H9 (cell line): ENCODE measurements at regions not wholly inside any gene's neighbourhood (a gene's known extent, or its start where the extent isn't known, plus 50 kb on each side); places are given as distances from the start of the nearest gene placed in this dataset.

Experiments
- DNase-seq: peaks from one replicate; pipeline ENCODE4 v3.0.0-alpha.2; 2017
- H2AFZ ChIP-seq: one replicate; pipeline ENCODE4 v1.6.1; 2013; ENCODE audit warnings: mild to moderate bottlenecking, low read length, control low read depth, moderate library complexity
- H2AK5ac ChIP-seq: 2 replicates; pipeline ENCODE4 v1.6.1; 2013; ENCODE audit warnings: low read length, control low read depth, mixed read lengths; ENCODE audit not compliant: insufficient read length
- H2BK120ac ChIP-seq: one replicate; pipeline ENCODE4 v1.6.1; 2013; ENCODE audit warnings: low read depth, mild to moderate bottlenecking, low read length, control low read depth, inconsistent platforms; ENCODE audit not compliant: poor library complexity, severe bottlenecking
- H2BK12ac ChIP-seq: 2 replicates; pipeline ENCODE4 v1.6.1; 2013; ENCODE audit warnings: low read length, control low read depth, mixed read lengths, low read depth; ENCODE audit not compliant: insufficient read length
- H2BK15ac ChIP-seq: 2 replicates; pipeline ENCODE4 v1.6.1; 2013; ENCODE audit warnings: low read depth, low read length, control low read depth
- H2BK20ac ChIP-seq: one replicate; pipeline ENCODE4 v1.6.1; 2013; ENCODE audit warnings: low read depth, mild to moderate bottlenecking, low read length, control low read depth, inconsistent platforms; ENCODE audit not compliant: poor library complexity, severe bottlenecking
- H2BK5ac ChIP-seq: 2 replicates; pipeline ENCODE4 v1.6.1; 2013; ENCODE audit warnings: low read length, control low read depth, mixed read lengths; ENCODE audit not compliant: insufficient read length
- H3K14ac ChIP-seq: 2 replicates; pipeline ENCODE4 v1.6.1; 2013; ENCODE audit warnings: low read length, control low read depth; ENCODE audit not compliant: insufficient read depth
- H3K18ac ChIP-seq: 2 replicates; pipeline ENCODE4 v1.6.1; 2013; ENCODE audit warnings: low read depth, mild to moderate bottlenecking, mixed read lengths, low read length, control low read depth; ENCODE audit not compliant: insufficient read length
- H3K23ac ChIP-seq: 2 replicates; pipeline ENCODE4 v1.6.1; 2013; ENCODE audit warnings: low read length, control low read depth, mixed read lengths, low read depth; ENCODE audit not compliant: insufficient read length
- H3K23me2 ChIP-seq: 2 replicates; pipeline ENCODE4 v1.6.1; 2013; ENCODE audit warnings: low read depth, mild to moderate bottlenecking, mixed read lengths, low read length, control low read depth; ENCODE audit not compliant: insufficient read length, poor library complexity, severe bottlenecking
- H3K27ac ChIP-seq: 2 replicates; pipeline ENCODE4 v1.5.1; 2013; ENCODE audit warnings: low read length, control low read depth, mixed read lengths, low read depth; ENCODE audit not compliant: insufficient read length
- H3K27me3 ChIP-seq: 2 replicates; pipeline ENCODE4 v1.6.1; 2013; ENCODE audit warnings: low read length, control low read depth, inconsistent platforms; ENCODE audit not compliant: insufficient read depth
- H3K4ac ChIP-seq: 2 replicates; pipeline ENCODE4 v1.6.1; 2013; ENCODE audit warnings: low read depth, mild to moderate bottlenecking, control low read depth, inconsistent platforms, low read length, moderate library complexity
- H3K4me1 ChIP-seq: 2 replicates; pipeline ENCODE4 v1.6.1; 2013; ENCODE audit warnings: low read length, control low read depth, inconsistent platforms; ENCODE audit not compliant: insufficient read depth
- H3K4me2 ChIP-seq: 2 replicates; pipeline ENCODE4 v1.6.1; 2013; ENCODE audit warnings: low read length, control low read depth, mixed read lengths; ENCODE audit not compliant: insufficient read length, insufficient read depth
- H3K56ac ChIP-seq: 2 replicates; pipeline ENCODE4 v1.6.1; 2013; ENCODE audit warnings: low read depth, mild to moderate bottlenecking, mixed read lengths, low read length, control low read depth; ENCODE audit not compliant: insufficient read length
- H3K79me1 ChIP-seq: 2 replicates; pipeline ENCODE4 v1.6.1; 2013; ENCODE audit warnings: low read depth, mild to moderate bottlenecking, moderate library complexity, low read length, control low read depth, inconsistent platforms; ENCODE audit not compliant: insufficient read depth, poor library complexity, severe bottlenecking
- H3K79me2 ChIP-seq: 2 replicates; pipeline ENCODE4 v1.6.1; 2013; ENCODE audit warnings: low read length, control low read depth, inconsistent platforms; ENCODE audit not compliant: insufficient read depth
- H3K9ac ChIP-seq: 2 replicates; pipeline ENCODE4 v1.6.1; 2013; ENCODE audit warnings: low read length, control low read depth, mixed read lengths; ENCODE audit not compliant: insufficient read length; ENCODE audit errors: extremely low read depth
- H3K9me3 ChIP-seq: one replicate; pipeline ENCODE4 v1.6.1; 2013; ENCODE audit warnings: low read depth, low read length, inconsistent platforms; ENCODE audit not compliant: control insufficient read depth
- H3T11ph ChIP-seq: one replicate; pipeline ENCODE4 v1.6.1; 2013; ENCODE audit warnings: mild to moderate bottlenecking, low read length, control low read depth, inconsistent platforms
- H4K20me1 ChIP-seq: one replicate; pipeline ENCODE4 v1.6.1; 2013; ENCODE audit not compliant: control insufficient read depth, insufficient read length, insufficient read depth
- H4K5ac ChIP-seq: 2 replicates; pipeline ENCODE4 v1.6.1; 2013; ENCODE audit warnings: low read depth, mild to moderate bottlenecking, mixed read lengths, low read length, control low read depth; ENCODE audit not compliant: insufficient read length
- H4K8ac ChIP-seq: replicated peaks from 2 replicates; pipeline ENCODE4 v1.6.1; 2013; ENCODE audit warnings: low read length, control low read depth, mixed read lengths, low read depth; ENCODE audit not compliant: insufficient read length
- H4K91ac ChIP-seq: 2 replicates; pipeline ENCODE4 v1.6.1; 2013; ENCODE audit warnings: low read depth, mild to moderate bottlenecking, moderate library complexity, mixed read lengths, low read length, control low read depth; ENCODE audit not compliant: insufficient read length
- H3K27ac Mint-ChIP-seq, 3 experiments: 2 replicates in 2 of 3; 3 replicates in 1 of 3; pipeline ENCODE4 v1.8.0; 2020 to 2021; ENCODE audit warnings: mixed read lengths in 3 of 3, mild to moderate bottlenecking in 1 of 3, moderate library complexity in 1 of 3
- H3K27me3 Mint-ChIP-seq: 2 replicates; pipeline ENCODE4 v1.8.0; 2021; ENCODE audit warnings: low read depth, mild to moderate bottlenecking, moderate library complexity, mixed read lengths
- H3K36me3 Mint-ChIP-seq, 3 experiments: 2 replicates in 2 of 3; 3 replicates in 1 of 3; pipeline ENCODE4 v1.8.0; 2020 to 2021; ENCODE audit warnings: low read depth in 3 of 3, mixed read lengths in 3 of 3; ENCODE audit not compliant: insufficient read depth in 1 of 3
- H3K4me1 Mint-ChIP-seq, 2 experiments: 2 replicates each; pipeline ENCODE4 v1.8.0; 2020; ENCODE audit warnings: mixed read lengths in 2 of 2
- H3K4me3 Mint-ChIP-seq, 2 experiments: 2 replicates in 1 of 2; 3 replicates in 1 of 2; pipeline ENCODE4 v1.8.0; 2020 to 2021; ENCODE audit warnings: mild to moderate bottlenecking in 2 of 2, mixed read lengths in 2 of 2, moderate library complexity in 1 of 2
- H3K9me3 Mint-ChIP-seq, 2 experiments: 2 replicates in 1 of 2; 3 replicates in 1 of 2; pipeline ENCODE4 v1.8.0; 2020; ENCODE audit warnings: mild to moderate bottlenecking in 2 of 2, mixed read lengths in 2 of 2, moderate library complexity in 1 of 2
- CTCF ChIP-seq: fragments of 200-600 bp; sonication (generic); conservative IDR thresholded peaks from 3 replicates; pipeline ENCODE4 v1.8.0; 2021; ENCODE audit warnings: antibody characterized with exemption, mild to moderate bottlenecking
- WGBS: extraction: QIAGEN DNeasy Blood & Tissue Kit; methylation state at CpG from one replicate; pipeline ENCODE4 v1.1.7; 2013; ENCODE audit warnings: missing lambda C conversion rate, low lambda C conversion rate, mixed read lengths; ENCODE audit not compliant: insufficient read length; ENCODE audit errors: extremely low coverage; 5-methylcytosine and 5-hydroxymethylcytosine counted together

GRCh38 chr6:62345962-62346689 lies 60.1 kb upstream of the KHDRBS2 start:
- no peak overlapping the region for H3K27ac ChIP-seq
- H2BK120ac ChIP-seq = no peak overlapping the region
- Mint-ChIP-seq H3K27ac (no peak overlapping the region), H3K4me1 (no peaks in the 10 kb centered on the region), H3K9me3 (peaks cover 3 to 4% of the 10 kb centered on the region in 2 experiments; a peak in 2 of 5 replicates), H3K36me3 (no peaks in the 10 kb centered on the region), H3K4me3 (no peak overlapping the region), H3K27me3 (peaks cover 2% of the 10 kb centered on the region; the same call in 1 of the 2 replicates)
- TF ChIP-seq CTCF = no peak
- H3K23ac ChIP-seq = no peak overlapping the region
- no peaks in the 10 kb centered on the region for H3K79me2 ChIP-seq
- H3K27me3 ChIP-seq = no peaks in the 10 kb centered on the region
- H3K9me3 ChIP-seq = no peaks in the 10 kb centered on the region
- no peak overlapping the region for H4K8ac ChIP-seq
- no peak overlapping the region for H3K56ac ChIP-seq
- H2AFZ ChIP-seq = no peak overlapping the region
- H4K5ac ChIP-seq = no peak overlapping the region
- no peak for DNase-seq
- H2BK12ac ChIP-seq = no peak overlapping the region
- no peaks in the 10 kb centered on the region for H4K20me1 ChIP-seq
- no peak overlapping the region for H2BK20ac ChIP-seq
- H3K14ac ChIP-seq = no peak overlapping the region
- H2BK15ac ChIP-seq = no peak overlapping the region
- H3K4ac ChIP-seq = no peak overlapping the region
- no peak overlapping the region for H4K91ac ChIP-seq
- H3K79me1 ChIP-seq = no peaks in the 10 kb centered on the region
- H3K9ac ChIP-seq = no peak overlapping the region
- no peak overlapping the region for H3K18ac ChIP-seq
- no CpG with 5 or more reads among the region's 5 CpGs for WGBS
- no peak overlapping the region for H3K4me2 ChIP-seq
- H2BK5ac ChIP-seq = no peak overlapping the region
- H3K23me2 ChIP-seq = no peaks in the 10 kb centered on the region
- no peak overlapping the region for H3T11ph ChIP-seq
- H3K4me1 ChIP-seq = no peaks in the 10 kb centered on the region
- H2AK5ac ChIP-seq = no peak overlapping the region
